PC-3 (cell line): ENCODE measurements at regions not wholly inside any gene's neighbourhood (a gene's known extent, or its start where the extent isn't known, plus 50 kb on each side); places are given as distances from the start of the nearest gene placed in this dataset.

Experiments used
- CTCF ChIP-seq: fragments of 300-600 bp; sonication (generic); conservative IDR thresholded peaks from 2 replicates; pipeline ENCODE4 v1.5.1; 2017; ENCODE audit warnings: antibody characterized with exemption, low read depth, mild to moderate bottlenecking, low read length
- EZH2 ChIP-seq: fragments of 300-600 bp; sonication (generic); IDR thresholded peaks from one replicate; pipeline ENCODE4 v1.6.1; 2017; ENCODE audit warnings: antibody characterized with exemption, mild to moderate bottlenecking, low read length; ENCODE audit not compliant: unreplicated experiment
- EZH2phosphoT487 ChIP-seq: fragments of 300-600 bp; sonication (generic); IDR thresholded peaks from 2 replicates; pipeline ENCODE4 v1.6.1; 2018; ENCODE audit warnings: mild to moderate bottlenecking, antibody characterized with exemption, low read length, borderline replicate concordance

- TF ChIP-seq CTCF: no peak
- no peak for TF ChIP-seq EZH2
- no peak for TF ChIP-seq EZH2phosphoT487
Measured at GRCh38 chr3:182620723-182621434, 172.4 kb upstream of the ATP11B start.
